ENCODE measurements at regions not wholly inside any gene's neighbourhood (a gene's known extent, or its start where the extent isn't known, plus 50 kb on each side); places are given as distances from the start of the nearest gene placed in this dataset.
"Not testable (repeated sequence)": the region's sequence is repeated elsewhere in the genome, so short reads cannot be mapped to it uniquely, and the experiment has no call there.

- TF ChIP-seq CTCF (IDR thresholded peaks at IDR 0.05; ENCODE audit: low read depth, low read length) (no peak), EZH2phosphoT487 (IDR thresholded peaks at IDR 0.05; ENCODE audit: low read depth) (no peak)
- Histone ChIP-seq H3K4me1 (ENCODE audit: low read length) (no peaks in the 10 kb centered on the region), H3K4me2 (ENCODE audit: low read length) (no peak overlapping the region), H2AFZ (ENCODE audit: low read depth, low read length) (no peak overlapping the region), H3K36me3 (replicated peaks; ENCODE audit: low read depth, low read length) (peaks cover 4% of the 10 kb centered on the region), H4K20me1 (ENCODE audit: insufficient read depth, low read length) (0 out of 2 replicates have a peak, but pooled peaks cover 3% of the 10 kb centered on the region), H3K27me3 (ENCODE audit: low read depth, low read length) (no peaks in the 10 kb centered on the region), H3K9ac (ENCODE audit: low read length) (no peak overlapping the region), H3K79me2 (ENCODE audit: low read length) (no peaks in the 10 kb centered on the region; the same call in 1 of the 2 replicates), H3K9me3 (ENCODE audit: insufficient read depth, low read length) (no peaks in the 10 kb centered on the region), H3K4me3 (ENCODE audit: low read length) (no peak overlapping the region), H3K27ac (ENCODE audit: low read length) (no peak overlapping the region)
Measured at GRCh38 chr7:39758234-39758970, 135.0 kb downstream of the RALA start.

- no peak for TF ChIP-seq EZH2phosphoT487 (IDR thresholded peaks at IDR 0.05; ENCODE audit: low read depth)
- TF ChIP-seq CTCF (IDR thresholded peaks at IDR 0.05; ENCODE audit: low read depth, low read length), result no peak
- no peak overlapping the region for H3K4me2 ChIP-seq (ENCODE audit: low read length)
- H3K79me2 ChIP-seq (ENCODE audit: low read length), result no peaks in the 10 kb centered on the region
- peaks cover 4% of the 10 kb centered on the region for H3K36me3 ChIP-seq (replicated peaks; ENCODE audit: low read depth, low read length)
- H3K27ac ChIP-seq (ENCODE audit: low read length), result no peak overlapping the region
- no peaks in the 10 kb centered on the region for H3K9me3 ChIP-seq (ENCODE audit: insufficient read depth, low read length)
- H2AFZ ChIP-seq (ENCODE audit: low read depth, low read length), result no peak overlapping the region
- no peaks in the 10 kb centered on the region for H3K27me3 ChIP-seq (ENCODE audit: low read depth, low read length)
- H4K20me1 ChIP-seq (ENCODE audit: insufficient read depth, low read length), result 0 out of 2 replicates have a peak, but pooled peaks cover 3% of the 10 kb centered on the region
- no peak overlapping the region for H3K9ac ChIP-seq (ENCODE audit: low read length)
- no peak overlapping the region for H3K4me3 ChIP-seq (ENCODE audit: low read length)
- no peaks in the 10 kb centered on the region for H3K4me1 ChIP-seq (ENCODE audit: low read length)
Measured at GRCh38 chr7:39761449-39761848, 138.1 kb downstream of the RALA start.

GRCh38 chr7:39762466-39762865, 139.1 kb downstream of the RALA start:
- H3K79me2 ChIP-seq (ENCODE audit: low read length); H3K36me3 ChIP-seq (replicated peaks; ENCODE audit: low read depth, low read length); H3K27ac ChIP-seq (ENCODE audit: low read length); H3K4me2 ChIP-seq (ENCODE audit: low read length); H4K20me1 ChIP-seq (ENCODE audit: insufficient read depth, low read length); H3K4me3 ChIP-seq (ENCODE audit: low read length); H3K27me3 ChIP-seq (ENCODE audit: low read depth, low read length); H3K9ac ChIP-seq (ENCODE audit: low read length); H2AFZ ChIP-seq (ENCODE audit: low read depth, low read length); H3K4me1 ChIP-seq (ENCODE audit: low read length); H3K9me3 ChIP-seq (ENCODE audit: insufficient read depth, low read length): not testable (repeated sequence)

DNA sequence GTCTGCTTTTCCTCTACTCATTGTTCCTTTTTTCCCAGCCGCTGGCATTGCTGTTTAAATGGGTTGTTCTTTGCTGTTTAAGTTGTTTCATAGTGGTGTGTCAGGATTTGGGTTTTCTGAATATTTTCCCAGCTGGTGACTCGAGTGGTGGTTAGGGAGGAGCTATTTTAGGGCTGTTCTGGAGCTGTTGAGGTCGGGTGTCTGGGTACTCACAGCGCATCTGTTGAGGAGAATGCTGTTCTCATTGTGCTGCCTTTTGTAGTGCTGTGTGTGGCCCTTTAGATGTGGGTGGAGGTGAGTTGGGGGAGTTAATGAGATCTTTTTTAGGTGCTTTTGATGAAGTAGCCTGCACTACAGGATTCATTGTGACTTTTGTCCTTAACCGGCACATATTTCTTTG, 139.5 kb downstream of the RALA start:
- H3K27ac ChIP-seq (ENCODE audit: low read length); H3K4me1 ChIP-seq (ENCODE audit: low read length); H3K4me2 ChIP-seq (ENCODE audit: low read length); H3K4me3 ChIP-seq (ENCODE audit: low read length); H3K79me2 ChIP-seq (ENCODE audit: low read length); H4K20me1 ChIP-seq (ENCODE audit: insufficient read depth, low read length); H3K36me3 ChIP-seq (replicated peaks; ENCODE audit: low read depth, low read length); H3K27me3 ChIP-seq (ENCODE audit: low read depth, low read length); H3K9ac ChIP-seq (ENCODE audit: low read length); H2AFZ ChIP-seq (ENCODE audit: low read depth, low read length); H3K9me3 ChIP-seq (ENCODE audit: insufficient read depth, low read length): not testable (repeated sequence)

- not testable (repeated sequence) for H4K20me1 ChIP-seq (ENCODE audit: insufficient read depth, low read length); H3K4me2 ChIP-seq (ENCODE audit: low read length); H3K9ac ChIP-seq (ENCODE audit: low read length); H3K79me2 ChIP-seq (ENCODE audit: low read length); H3K4me1 ChIP-seq (ENCODE audit: low read length); H3K9me3 ChIP-seq (ENCODE audit: insufficient read depth, low read length); H3K27ac ChIP-seq (ENCODE audit: low read length); H2AFZ ChIP-seq (ENCODE audit: low read depth, low read length); H3K27me3 ChIP-seq (ENCODE audit: low read depth, low read length); H3K4me3 ChIP-seq (ENCODE audit: low read length); H3K36me3 ChIP-seq (replicated peaks; ENCODE audit: low read depth, low read length)
Measured at GRCh38 chr7:39765833-39766232, 142.5 kb downstream of the RALA start.

DNA sequence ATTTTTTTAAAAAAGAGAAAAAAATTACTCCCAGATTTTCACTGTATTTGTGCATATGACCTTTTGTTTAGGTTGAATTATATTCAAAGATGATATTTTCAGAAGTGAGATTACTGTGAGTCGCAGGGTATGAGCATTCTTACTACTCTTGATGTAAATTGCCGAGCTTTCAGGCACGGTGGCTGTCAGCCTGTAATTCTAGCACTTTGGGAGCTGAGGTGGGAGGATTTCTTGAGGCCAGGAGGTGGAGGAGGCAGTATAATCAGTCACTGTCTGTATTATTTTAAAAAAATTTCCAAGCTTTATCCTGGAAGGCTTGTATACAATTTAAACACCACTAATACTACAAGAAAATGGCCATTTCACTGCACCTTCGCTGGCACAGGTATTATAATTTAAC, 145.1 kb downstream of the RALA start:
- not testable (repeated sequence) for H2AFZ ChIP-seq (ENCODE audit: low read depth, low read length); H3K4me2 ChIP-seq (ENCODE audit: low read length); H3K27ac ChIP-seq (ENCODE audit: low read length); H3K36me3 ChIP-seq (replicated peaks; ENCODE audit: low read depth, low read length); H3K4me1 ChIP-seq (ENCODE audit: low read length); H3K9me3 ChIP-seq (ENCODE audit: insufficient read depth, low read length); H3K9ac ChIP-seq (ENCODE audit: low read length); H3K27me3 ChIP-seq (ENCODE audit: low read depth, low read length); H3K4me3 ChIP-seq (ENCODE audit: low read length); H4K20me1 ChIP-seq (ENCODE audit: insufficient read depth, low read length); H3K79me2 ChIP-seq (ENCODE audit: low read length)

DNA sequence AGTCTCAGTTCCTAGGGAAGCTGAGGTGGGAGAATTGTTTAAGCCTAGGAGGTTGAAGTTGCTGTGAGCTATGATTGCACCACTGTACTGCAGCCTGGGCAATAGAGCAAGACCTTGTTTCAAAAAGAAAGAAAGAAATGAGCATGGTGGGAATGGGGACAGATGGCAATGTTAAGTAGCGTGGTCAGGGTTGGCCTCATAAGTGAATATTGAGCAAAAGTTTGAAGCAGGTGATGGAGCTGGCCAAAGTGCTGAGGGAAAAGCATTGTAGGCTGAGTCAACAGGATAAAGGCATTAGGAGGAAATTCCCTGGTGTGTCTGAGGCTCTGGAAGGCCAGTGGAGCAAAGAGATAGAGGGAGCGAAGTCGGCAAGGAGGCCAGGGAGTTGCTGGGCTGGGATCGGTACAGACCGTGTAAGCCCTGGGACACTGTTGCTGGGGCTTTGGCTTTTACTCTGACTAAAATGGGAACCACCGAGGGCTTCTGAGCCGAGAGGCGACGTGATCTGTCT, 151.0 kb downstream of the RALA start:
- H3K27ac ChIP-seq (ENCODE audit: low read length); H3K4me1 ChIP-seq (ENCODE audit: low read length); H3K9ac ChIP-seq (ENCODE audit: low read length); H3K9me3 ChIP-seq (ENCODE audit: insufficient read depth, low read length); H3K27me3 ChIP-seq (ENCODE audit: low read depth, low read length); H4K20me1 ChIP-seq (ENCODE audit: insufficient read depth, low read length); H3K4me3 ChIP-seq (ENCODE audit: low read length); H3K79me2 ChIP-seq (ENCODE audit: low read length); H2AFZ ChIP-seq (ENCODE audit: low read depth, low read length); H3K36me3 ChIP-seq (replicated peaks; ENCODE audit: low read depth, low read length): not testable (repeated sequence)
- H3K4me2 ChIP-seq (ENCODE audit: low read length), result peak overlapping the region; percentile 24

DNA sequence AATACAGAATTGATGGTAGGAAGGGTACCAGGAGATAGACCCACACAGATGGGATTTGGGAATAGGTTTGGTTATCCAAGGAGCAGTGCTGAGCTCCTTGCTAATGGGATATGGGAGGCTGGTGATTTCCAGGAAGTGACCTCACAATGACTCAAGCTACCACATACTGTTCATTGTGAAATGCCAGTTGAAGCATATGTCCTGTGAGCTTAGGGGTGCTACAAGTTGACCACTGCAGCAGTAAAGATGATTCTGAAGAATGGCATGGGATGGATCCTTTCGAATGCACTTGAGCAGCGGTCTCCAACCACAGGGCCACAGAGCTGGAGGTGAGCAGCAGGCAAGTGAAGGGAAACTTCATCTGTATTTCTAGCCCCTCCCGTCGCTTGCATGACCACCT, 158.2 kb downstream of the RALA start:
- H3K4me2 ChIP-seq (ENCODE audit: low read length); H3K27ac ChIP-seq (ENCODE audit: low read length); H4K20me1 ChIP-seq (ENCODE audit: insufficient read depth, low read length); H3K9me3 ChIP-seq (ENCODE audit: insufficient read depth, low read length); H3K4me1 ChIP-seq (ENCODE audit: low read length); H3K9ac ChIP-seq (ENCODE audit: low read length); H3K27me3 ChIP-seq (ENCODE audit: low read depth, low read length); H3K4me3 ChIP-seq (ENCODE audit: low read length); H3K36me3 ChIP-seq (replicated peaks; ENCODE audit: low read depth, low read length); H3K79me2 ChIP-seq (ENCODE audit: low read length); H2AFZ ChIP-seq (ENCODE audit: low read depth, low read length): not testable (repeated sequence)

Measured in OCI-LY3 (cell line).